Fibroblast of villous mesenchyme (primary cell): ENCODE measurements at regions not wholly inside any gene's neighbourhood (a gene's known extent, or its start where the extent isn't known, plus 50 kb on each side); places are given as distances from the start of the nearest gene placed in this dataset.

Source experiments
- DNase-seq: peaks from one replicate; pipeline ENCODE4 v3.0.0-alpha.2; 2010; ENCODE audit warnings: low read depth
- H3K4me3 ChIP-seq: 2 replicates; pipeline ENCODE4 v1.5.1; 2011; ENCODE audit warnings: low read depth, mild to moderate bottlenecking, low read length
- CTCF ChIP-seq: IDR thresholded peaks from 2 replicates; pipeline ENCODE4 v1.5.1; 2012; ENCODE audit warnings: low read depth, mild to moderate bottlenecking, low read length; ENCODE audit not compliant: insufficient read depth

- no peak for TF ChIP-seq CTCF
- DNase-seq, result no peak
- H3K4me3 ChIP-seq, result no peak overlapping the region
Measured at GRCh38 chr19:5253406-5254110, 87.1 kb downstream of the PTPRS start.

- no peak overlapping the region for H3K4me3 ChIP-seq
- no peak for DNase-seq
- no peak for TF ChIP-seq CTCF
Measured at GRCh38 chr19:5251096-5252065, 89.2 kb downstream of the PTPRS start.

- H3K4me3 ChIP-seq, result no peak overlapping the region
- TF ChIP-seq CTCF, result no peak
- no peak for DNase-seq
Measured at GRCh38 chr19:5250127-5250659, 90.4 kb downstream of the PTPRS start.

- TF ChIP-seq CTCF, result no peak
- no peak overlapping the region for H3K4me3 ChIP-seq
- no peak for DNase-seq
Measured at GRCh38 chr19:5249526-5249925, 91.1 kb downstream of the PTPRS start.

- TF ChIP-seq CTCF, result no peak
- H3K4me3 ChIP-seq, result no peak overlapping the region
- no peak for DNase-seq
Measured at GRCh38 chr19:5247957-5248705, 92.5 kb downstream of the PTPRS start.

- TF ChIP-seq CTCF, result no peak
- no peak for DNase-seq
- no peak overlapping the region for H3K4me3 ChIP-seq
Measured at GRCh38 chr19:5246554-5247155, 94.0 kb downstream of the PTPRS start.
